GM15510 (cell line): ENCODE measurements at regions not wholly inside any gene's neighbourhood (a gene's known extent, or its start where the extent isn't known, plus 50 kb on each side); places are given as distances from the start of the nearest gene placed in this dataset.

Experiments used
- POLR2A ChIP-seq: IDR thresholded peaks from 3 replicates; pipeline ENCODE4 v1.6.1; 2011; ENCODE audit warnings: borderline replicate concordance; ENCODE audit not compliant: insufficient read length; ENCODE audit errors: extremely low read depth

GRCh38 chr3:106276151-106276550, 407.3 kb upstream of the CBLB start:
- no peak for TF ChIP-seq POLR2A

- no peak for TF ChIP-seq POLR2A
Measured at GRCh38 chr3:106276755-106277612, 408.2 kb upstream of the CBLB start.

GRCh38 chr3:106277731-106278130, 408.9 kb upstream of the CBLB start:
- no peak for TF ChIP-seq POLR2A

- no peak for TF ChIP-seq POLR2A
Measured at GRCh38 chr3:106281221-106281620, 412.4 kb upstream of the CBLB start.

- no peak for TF ChIP-seq POLR2A
Measured at GRCh38 chr3:106282943-106283342, 414.1 kb upstream of the CBLB start.

GRCh38 chr3:106288781-106289180, 420.0 kb upstream of the CBLB start:
- TF ChIP-seq POLR2A = no peak

GRCh38 chr3:106290304-106290997, 421.6 kb upstream of the CBLB start:
- TF ChIP-seq POLR2A = no peak

- TF ChIP-seq POLR2A = no peak
Measured at GRCh38 chr3:106293161-106293560, 424.3 kb upstream of the CBLB start.

GRCh38 chr3:106294121-106294520, 425.3 kb upstream of the CBLB start:
- no peak for TF ChIP-seq POLR2A

- no peak for TF ChIP-seq POLR2A
Measured at GRCh38 chr3:106296062-106296461, 427.2 kb upstream of the CBLB start.

- TF ChIP-seq POLR2A = no peak
Measured at GRCh38 chr3:106299300-106300098, 430.7 kb upstream of the CBLB start.

- TF ChIP-seq POLR2A = no peak
Measured at GRCh38 chr3:106302451-106303221, 433.8 kb upstream of the CBLB start.

GRCh38 chr3:106303766-106304165, 435.0 kb upstream of the CBLB start:
- no peak for TF ChIP-seq POLR2A

- no peak for TF ChIP-seq POLR2A
Measured at GRCh38 chr3:106305127-106305526, 436.3 kb upstream of the CBLB start.

GRCh38 chr3:106305882-106306435, 437.1 kb upstream of the CBLB start:
- TF ChIP-seq POLR2A = no peak

GRCh38 chr3:106309274-106309673, 440.5 kb upstream of the CBLB start:
- TF ChIP-seq POLR2A = no peak
